ENCODE measurements at regions not wholly inside any gene's neighbourhood (a gene's known extent, or its start where the extent isn't known, plus 50 kb on each side); places are given as distances from the start of the nearest gene placed in this dataset.

- TF ChIP-seq CTCF (IDR thresholded peaks at IDR 0.05) (no peak), POLR2A (IDR thresholded peaks at IDR 0.05) (no peak)
Measured at GRCh38 chr3:30456264-30456663, 150.1 kb upstream of the TGFBR2 start.
